ENCODE measurements at regions not wholly inside any gene's neighbourhood (a gene's known extent, or its start where the extent isn't known, plus 50 kb on each side); places are given as distances from the start of the nearest gene placed in this dataset.

DNA sequence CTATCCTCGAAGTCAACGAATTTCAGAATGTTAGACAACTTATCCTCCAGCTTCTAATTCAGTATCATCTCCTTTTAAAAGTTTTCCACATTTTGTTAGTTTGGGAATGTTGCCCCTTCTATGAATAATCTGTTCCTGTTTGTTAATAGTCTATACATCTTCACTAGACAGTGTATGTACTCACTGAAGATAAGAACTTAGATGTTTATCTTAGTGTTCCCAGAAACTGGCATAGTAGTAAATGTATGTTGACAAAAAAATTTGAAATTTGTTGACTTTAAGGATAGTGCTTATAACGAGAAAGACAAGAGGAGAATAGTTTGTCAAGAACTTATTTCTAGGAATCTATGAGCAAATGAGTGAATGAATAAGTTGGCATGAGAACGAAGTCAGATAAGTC, 162.0 kb upstream of the GULP1 start:
- intact Hi-C loops (cut with micrococcal nuclease): no loop called here

DNA sequence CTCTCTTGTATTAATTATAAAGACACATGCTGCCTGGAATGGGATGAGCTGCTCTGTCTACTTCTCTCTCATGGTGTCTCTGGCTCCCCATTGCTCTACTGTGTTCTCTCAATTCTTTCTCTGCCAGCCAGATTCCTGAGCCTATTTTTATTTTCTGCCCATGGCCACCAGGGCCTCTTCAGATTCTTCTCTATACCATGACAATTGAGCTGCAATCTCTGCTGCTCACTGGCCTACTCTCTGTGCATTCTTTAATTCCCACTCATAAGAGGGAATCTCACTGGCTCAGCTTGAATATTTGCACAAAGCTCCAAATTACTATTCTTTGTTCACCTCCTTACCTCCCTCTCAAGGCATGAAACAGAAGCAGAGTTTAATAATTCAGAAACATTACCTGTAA, 161.4 kb upstream of the GULP1 start:
- intact Hi-C loops (cut with micrococcal nuclease): no loop called here

GRCh38 chr2:188131281-188131680, 160.4 kb upstream of the GULP1 start:
- intact Hi-C loops (cut with micrococcal nuclease): no loop called here

GRCh38 chr2:188132385-188132784, 159.3 kb upstream of the GULP1 start:
- intact Hi-C loops (cut with micrococcal nuclease): no loop called here

- intact Hi-C loops (cut with micrococcal nuclease): no loop called here
Observed at GRCh38 chr2:188134241-188134640, 157.4 kb upstream of the GULP1 start.

DNA sequence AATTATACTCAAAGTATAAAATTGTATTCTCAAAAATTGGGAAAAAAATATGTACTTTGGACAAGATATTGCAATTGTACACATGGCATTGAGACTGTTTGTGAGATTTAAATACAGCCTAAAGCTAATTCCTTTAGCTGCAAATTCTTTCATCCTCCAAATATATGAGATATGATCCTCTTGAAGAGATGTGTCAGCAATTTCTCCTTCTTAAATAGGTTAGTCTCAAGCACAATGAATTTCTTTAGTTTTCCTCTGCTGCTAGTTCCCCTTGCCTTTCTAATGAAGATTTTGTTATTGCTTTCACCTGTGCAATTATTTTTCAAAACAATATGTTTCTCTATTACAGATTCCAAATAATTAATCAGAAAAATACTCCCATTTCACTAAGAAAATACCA, 153.4 kb upstream of the GULP1 start:
- intact Hi-C loops (cut with micrococcal nuclease): no loop called here

DNA sequence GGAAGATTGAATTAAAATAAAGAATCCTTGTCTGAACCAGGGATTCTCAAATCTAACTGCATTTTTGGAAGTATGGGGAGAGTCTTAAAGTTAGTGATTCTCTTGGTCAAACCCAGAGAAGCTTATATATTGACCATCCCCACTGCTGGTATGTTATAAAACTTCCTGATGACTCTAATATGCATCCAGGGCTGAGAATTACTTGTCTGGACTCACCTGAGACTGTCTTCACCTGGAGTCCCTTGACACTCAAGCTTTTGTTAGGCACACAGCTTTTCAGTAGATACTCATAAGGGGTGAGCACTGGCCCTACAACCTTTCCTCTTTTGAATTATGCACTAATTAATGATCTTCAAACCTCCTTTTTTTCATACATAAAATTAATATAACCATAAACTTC, 149.6 kb upstream of the GULP1 start:
- intact Hi-C loops (cut with micrococcal nuclease): no loop called here

GRCh38 chr2:188142636-188143295, 148.9 kb upstream of the GULP1 start:
- intact Hi-C loops (cut with micrococcal nuclease): no loop called here

- intact Hi-C loops (cut with micrococcal nuclease): no loop called here
Observed at GRCh38 chr2:188145885-188146284, 145.8 kb upstream of the GULP1 start.

DNA sequence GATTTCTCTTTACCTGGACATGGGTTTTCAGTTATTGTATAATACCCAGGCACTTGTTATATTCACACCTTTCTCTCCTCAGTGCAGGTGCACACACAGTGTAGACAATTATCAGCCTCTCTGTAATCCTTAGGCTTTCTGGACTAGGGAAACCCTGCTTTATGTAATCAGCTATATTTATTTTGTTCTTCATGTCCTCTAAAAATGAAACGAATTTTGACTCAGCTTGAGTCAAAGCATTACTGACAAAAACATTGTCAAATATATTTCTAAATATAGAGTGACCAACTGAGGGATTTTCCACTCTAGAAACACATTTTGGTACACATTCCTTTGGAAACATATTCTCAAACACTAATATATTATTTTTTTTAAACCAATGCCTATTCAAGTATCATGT, 144.8 kb upstream of the GULP1 start:
- intact Hi-C loops (cut with micrococcal nuclease): no loop called here

DNA sequence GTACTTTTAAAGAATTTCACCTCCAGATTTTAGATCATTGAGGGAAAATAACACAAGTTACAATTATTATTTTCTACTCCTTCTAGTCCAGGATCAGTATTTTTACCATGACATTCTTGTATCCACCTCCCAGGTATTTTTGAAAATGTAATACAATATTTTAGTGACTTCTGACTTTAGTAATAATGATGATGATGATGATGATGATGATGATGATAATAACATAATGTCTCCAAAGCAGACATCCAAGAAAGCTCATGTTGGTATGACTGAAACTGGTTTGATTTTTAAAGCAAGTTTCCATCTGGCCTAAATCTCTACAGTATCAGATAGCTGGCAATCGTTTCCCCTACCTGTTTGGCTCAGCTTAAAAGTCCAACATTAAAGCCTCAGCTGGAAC, 140.0 kb upstream of the GULP1 start:
- intact Hi-C loops (cut with micrococcal nuclease): no loop called here

DNA sequence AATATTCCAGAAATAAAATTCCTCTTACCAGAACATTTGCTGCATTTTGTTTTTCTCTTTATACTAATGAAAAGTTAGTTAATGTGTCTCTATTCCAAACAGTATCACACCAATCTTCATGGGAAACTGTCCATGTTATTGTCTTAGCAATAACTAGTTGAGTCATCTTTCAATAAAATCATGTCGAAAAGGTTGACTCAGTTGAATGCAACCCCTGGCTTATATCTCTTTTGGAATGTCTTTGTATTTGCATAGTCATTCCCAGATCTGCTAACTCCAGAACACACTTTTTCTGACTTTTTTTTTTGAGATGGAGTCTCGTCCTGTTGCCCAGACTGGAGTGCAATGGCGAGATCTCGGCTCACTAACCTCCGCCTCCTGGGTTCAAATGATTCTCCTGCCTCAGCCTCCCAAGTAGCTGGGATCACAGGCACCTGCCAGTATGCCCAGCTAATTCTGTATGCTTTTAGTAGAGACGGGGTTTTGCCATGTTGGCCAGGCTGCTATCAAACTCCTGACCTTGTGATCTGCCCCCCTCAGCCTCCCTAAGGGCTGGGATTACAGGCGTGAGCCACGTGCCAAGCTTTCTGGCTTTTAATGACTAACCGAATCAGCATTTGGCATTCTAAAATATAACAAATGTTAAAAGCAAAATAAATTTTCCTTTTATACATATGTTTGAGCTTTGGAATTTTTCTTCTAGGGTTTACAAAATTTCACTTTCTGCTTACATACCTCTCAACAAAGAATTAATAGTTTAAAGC, 133.2 kb upstream of the GULP1 start:
- intact Hi-C loops (cut with micrococcal nuclease): no loop called here

DNA sequence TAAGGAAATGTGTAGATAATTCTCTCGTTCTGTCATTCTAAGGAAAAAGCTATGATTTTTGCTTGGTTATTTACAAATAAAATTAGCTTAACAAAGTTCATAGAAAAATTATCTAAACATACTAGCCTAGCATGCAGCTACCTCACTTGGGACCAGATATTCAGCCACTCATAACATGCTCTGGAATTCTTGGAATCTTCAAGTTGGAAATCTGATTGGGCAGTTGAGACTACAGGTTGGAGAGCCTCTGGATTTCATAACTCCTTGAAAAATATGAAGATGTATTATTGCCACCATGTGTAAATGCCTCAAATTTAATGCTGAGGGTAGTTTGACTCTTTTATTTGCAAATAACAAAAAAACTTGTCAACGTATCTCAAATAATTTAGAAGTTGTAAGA, 132.2 kb upstream of the GULP1 start:
- intact Hi-C loops (cut with micrococcal nuclease): no loop called here

- intact Hi-C loops (cut with micrococcal nuclease): no loop called here
Observed at GRCh38 chr2:188170356-188170755, 121.3 kb upstream of the GULP1 start.

DNA sequence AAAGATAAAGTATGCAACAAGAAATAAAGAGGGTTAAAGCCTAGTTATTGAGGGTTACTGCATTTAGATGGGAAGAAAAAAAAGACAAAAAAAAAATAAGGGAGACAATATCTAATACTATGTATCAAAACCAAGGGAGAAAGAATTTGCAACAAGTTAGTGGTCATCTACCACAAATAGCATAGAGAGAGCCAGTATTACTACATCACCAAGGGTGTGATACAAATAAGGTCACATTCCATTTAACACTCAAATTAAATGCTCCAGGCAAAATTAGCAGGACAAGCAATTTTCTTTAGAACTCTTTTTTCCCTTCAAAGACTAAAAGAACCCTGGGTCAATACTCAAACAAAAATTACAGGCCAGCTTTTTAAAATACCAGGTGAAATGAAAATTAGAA, 115.1 kb upstream of the GULP1 start:
- intact Hi-C loops (cut with micrococcal nuclease): no loop called here

GRCh38 chr2:188181067-188181838, 110.4 kb upstream of the GULP1 start:
- intact Hi-C loops (cut with micrococcal nuclease): no loop called here

- intact Hi-C loops (cut with micrococcal nuclease): no loop called here
Observed at GRCh38 chr2:188181884-188182283, 109.8 kb upstream of the GULP1 start.

DNA sequence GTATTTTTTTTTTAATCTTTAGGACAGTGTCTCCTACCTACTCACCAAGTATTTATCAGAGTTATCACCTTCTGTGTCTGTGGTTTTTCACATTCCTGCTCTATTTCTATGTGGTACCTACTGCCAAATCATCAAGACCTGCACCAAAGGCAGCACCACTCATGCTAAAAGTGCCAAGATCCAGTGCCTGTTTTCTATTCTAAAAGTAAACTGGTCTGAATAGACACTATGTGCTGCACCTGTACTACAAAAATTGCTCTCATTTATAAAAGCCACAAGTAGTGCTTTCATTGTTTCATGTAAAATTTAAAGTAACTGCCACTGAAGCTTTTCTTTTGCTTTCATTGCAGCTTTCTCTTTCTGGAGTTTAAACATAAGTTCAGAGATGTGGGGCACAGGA, 103.9 kb upstream of the GULP1 start:
- intact Hi-C loops (cut with micrococcal nuclease): no loop called here

DNA sequence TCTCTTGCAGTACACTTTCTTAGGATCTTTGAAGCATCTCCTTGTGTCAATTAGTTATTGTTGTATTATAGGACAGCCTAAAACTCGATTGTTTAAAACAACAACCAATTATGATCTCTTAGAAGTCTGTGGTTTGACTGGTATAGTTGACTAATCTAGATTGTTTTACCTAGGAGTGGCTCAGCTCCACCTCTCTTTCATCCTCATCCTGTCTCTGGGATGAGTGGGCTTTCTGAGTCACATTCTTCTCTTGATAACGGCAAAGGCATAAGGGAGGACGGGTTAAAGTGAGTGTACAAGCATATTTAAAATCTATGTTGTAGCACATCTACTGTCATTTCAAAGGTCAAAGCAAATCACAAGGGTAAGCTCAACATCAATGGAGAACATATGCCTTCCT, 102.3 kb upstream of the GULP1 start:
- intact Hi-C loops (cut with micrococcal nuclease): no loop called here

GRCh38 chr2:188193230-188193629, 98.4 kb upstream of the GULP1 start:
- intact Hi-C loops (cut with micrococcal nuclease): no loop called here

DNA sequence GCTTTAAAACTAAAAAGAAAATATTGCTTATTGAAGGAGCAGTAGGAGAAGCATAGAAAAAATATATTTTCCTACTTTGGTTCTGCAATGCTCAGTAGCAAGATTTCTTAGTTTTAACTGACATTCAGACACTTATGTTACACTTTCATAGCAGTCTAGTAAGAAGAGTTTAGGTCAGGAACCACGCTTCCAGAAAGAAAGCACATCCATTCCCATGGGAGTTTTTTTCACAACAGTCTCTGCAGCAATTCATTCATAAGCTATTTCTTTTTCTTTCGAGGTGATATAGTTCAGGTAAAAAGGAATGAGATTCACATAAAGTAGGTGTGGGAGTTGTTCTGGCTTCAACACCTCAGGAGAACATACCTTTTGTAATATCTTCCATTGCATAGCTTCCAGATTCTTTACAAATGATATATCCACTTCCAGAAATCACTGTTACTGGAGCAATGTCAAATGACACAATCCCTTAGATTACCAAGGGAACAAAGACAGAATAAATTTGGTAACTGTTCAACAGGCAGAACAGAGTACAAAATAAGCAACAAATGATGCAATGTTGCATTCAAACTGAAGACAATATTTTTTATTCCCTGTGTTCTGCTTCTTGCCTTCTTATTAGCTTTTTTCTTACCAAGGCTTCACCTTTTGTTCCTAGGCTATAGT, 95.2 kb upstream of the GULP1 start:
- intact Hi-C loops (cut with micrococcal nuclease): no loop called here

DNA sequence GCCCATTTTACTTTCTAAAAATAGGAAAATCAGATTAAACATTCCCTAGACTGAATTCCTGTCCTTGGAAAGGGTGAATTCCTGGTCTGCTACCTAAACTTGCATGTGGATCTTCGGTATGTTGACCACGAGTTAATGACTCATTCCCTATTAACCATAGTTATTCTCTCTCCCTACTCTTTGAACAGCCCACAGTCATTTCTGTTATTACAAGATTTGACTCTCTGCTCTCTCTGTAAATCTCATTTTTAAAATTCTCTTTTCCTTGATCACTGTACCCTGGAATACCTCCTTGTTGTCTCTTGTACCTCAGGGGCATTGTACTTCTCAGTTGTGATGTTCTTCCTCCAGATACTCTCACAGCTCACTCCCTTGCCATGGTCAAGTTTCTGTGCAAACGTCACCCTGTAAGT, 92.0 kb upstream of the GULP1 start:
- intact Hi-C loops (cut with micrococcal nuclease): no loop called here

Measured in T-helper 2 cell treated with Interferon-gamma antibody and Interleukin-4, amounts not matched to agents 100 ng/mL and 5 ng/mL, for 36 hours (primary cell).